ENCODE measurements at regions not wholly inside any gene's neighbourhood (a gene's known extent, or its start where the extent isn't known, plus 50 kb on each side); places are given as distances from the start of the nearest gene placed in this dataset.

DNA sequence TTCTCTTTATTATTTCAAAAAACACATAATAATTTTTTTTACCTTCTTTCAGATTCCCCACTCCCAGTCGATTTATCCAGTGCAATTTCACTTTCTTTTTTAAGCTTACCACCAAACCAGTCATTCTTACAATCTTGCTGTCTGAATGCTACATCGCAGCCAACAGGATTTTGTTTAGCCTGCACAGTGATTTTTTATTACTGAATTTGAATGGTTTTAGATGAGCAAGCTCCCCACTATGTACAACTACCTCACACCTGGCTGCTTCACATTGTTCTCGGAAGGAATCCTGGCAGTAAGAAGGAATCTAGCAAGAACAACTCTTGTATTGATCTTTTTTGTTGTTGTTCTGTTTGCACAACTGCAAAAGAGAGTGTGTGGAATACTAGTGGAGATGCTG lies 668.1 kb upstream of the WWC1 start:
- TF ChIP-seq, protein P1, sequence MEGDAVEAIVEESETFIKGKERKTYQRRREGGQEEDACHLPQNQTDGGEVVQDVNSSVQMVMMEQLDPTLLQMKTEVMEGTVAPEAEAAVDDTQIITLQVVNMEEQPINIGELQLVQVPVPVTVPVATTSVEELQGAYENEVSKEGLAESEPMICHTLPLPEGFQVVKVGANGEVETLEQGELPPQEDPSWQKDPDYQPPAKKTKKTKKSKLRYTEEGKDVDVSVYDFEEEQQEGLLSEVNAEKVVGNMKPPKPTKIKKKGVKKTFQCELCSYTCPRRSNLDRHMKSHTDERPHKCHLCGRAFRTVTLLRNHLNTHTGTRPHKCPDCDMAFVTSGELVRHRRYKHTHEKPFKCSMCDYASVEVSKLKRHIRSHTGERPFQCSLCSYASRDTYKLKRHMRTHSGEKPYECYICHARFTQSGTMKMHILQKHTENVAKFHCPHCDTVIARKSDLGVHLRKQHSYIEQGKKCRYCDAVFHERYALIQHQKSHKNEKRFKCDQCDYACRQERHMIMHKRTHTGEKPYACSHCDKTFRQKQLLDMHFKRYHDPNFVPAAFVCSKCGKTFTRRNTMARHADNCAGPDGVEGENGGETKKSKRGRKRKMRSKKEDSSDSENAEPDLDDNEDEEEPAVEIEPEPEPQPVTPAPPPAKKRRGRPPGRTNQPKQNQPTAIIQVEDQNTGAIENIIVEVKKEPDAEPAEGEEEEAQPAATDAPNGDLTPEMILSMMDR (IDR thresholded peaks at IDR 0.05; ENCODE audit: low read depth, low read length, missing input control): no peak
- no peak for TF ChIP-seq RXRA (IDR thresholded peaks at IDR 0.05)
- TF ChIP-seq YY1 (IDR thresholded peaks at IDR 0.05): no peak
- TF ChIP-seq FOXA1 (IDR thresholded peaks at IDR 0.05): no peak
- no peak for TF ChIP-seq NR2F2 (IDR thresholded peaks at IDR 0.05)
- no peak for TF ChIP-seq MAX (IDR thresholded peaks at IDR 0.05)
- no peak for TF ChIP-seq ATF3 (IDR thresholded peaks at IDR 0.05)

All from liver (tissue), 3 donors.